SU-DHL-6 (cell line): ENCODE measurements at regions not wholly inside any gene's neighbourhood (a gene's known extent, or its start where the extent isn't known, plus 50 kb on each side); places are given as distances from the start of the nearest gene placed in this dataset.

ENCODE experiments used
- H2AFZ ChIP-seq: fragments of 200-600 bp; sonication (generic); 2 replicates; pipeline ENCODE4 v1.6.1; 2014; ENCODE audit warnings: low read depth, mild to moderate bottlenecking, moderate library complexity, mixed read lengths, antibody characterized with exemption, low read length; ENCODE audit not compliant: severe bottlenecking
- H3F3A ChIP-seq: fragments of 200-600 bp; shearing (Covaris generic); 2 replicates; pipeline ENCODE4 v1.6.0; 2016; ENCODE audit warnings: antibody characterized with exemption, mild to moderate bottlenecking; ENCODE audit not compliant: insufficient read depth
- H3K27ac ChIP-seq: fragments of 200-600 bp; sonication (generic); 2 replicates; pipeline ENCODE4 v1.5.1; 2016; ENCODE audit warnings: low read depth, mild to moderate bottlenecking, low read length, moderate library complexity, mixed read lengths
- H3K27me3 ChIP-seq: fragments of 200-600 bp; sonication (generic), shearing (Covaris generic); 2 replicates; pipeline ENCODE4 v1.6.0; 2014; ENCODE audit warnings: mild to moderate bottlenecking, low read length
- H3K36me3 ChIP-seq: fragments of 200-600 bp; sonication (generic); 2 replicates; pipeline ENCODE4 v1.6.1; 2014; ENCODE audit warnings: mild to moderate bottlenecking, low read length, mixed read lengths
- H3K4me2 ChIP-seq: fragments of 300-600, 200-600 bp; shearing (Covaris generic), sonication (generic); 2 replicates; pipeline ENCODE4 v1.6.0; 2014; ENCODE audit warnings: low read length, low read depth, mild to moderate bottlenecking; ENCODE audit not compliant: poor library complexity, severe bottlenecking
- H3K4me3 ChIP-seq: fragments of 200-600 bp; sonication (generic); 2 replicates; pipeline ENCODE4 v1.5.1; 2014; ENCODE audit warnings: antibody characterized with exemption, low read length, mild to moderate bottlenecking, mixed read lengths; ENCODE audit not compliant: insufficient read depth, poor library complexity, severe bottlenecking
- H3K79me2 ChIP-seq: fragments of 200-600 bp; sonication (generic); 2 replicates; pipeline ENCODE4 v1.6.1; 2014; ENCODE audit warnings: mild to moderate bottlenecking, low read length, moderate library complexity; ENCODE audit not compliant: insufficient read depth
- H3K9ac ChIP-seq: fragments of 200-600 bp; sonication (generic); 2 replicates; pipeline ENCODE4 v1.7.0; 2014; ENCODE audit warnings: mild to moderate bottlenecking, low read length
- H3K9me2 ChIP-seq: fragments of 200-600 bp; sonication (generic); replicated peaks from 2 replicates; pipeline ENCODE4 v1.6.1; 2014; ENCODE audit warnings: low read length; ENCODE audit not compliant: insufficient read depth
- H3K9me3 ChIP-seq: fragments of 200-600 bp; sonication (generic); 2 replicates; pipeline ENCODE4 v1.6.1; 2014; ENCODE audit warnings: low read length, mixed read lengths; ENCODE audit not compliant: insufficient read depth
- H4K20me1 ChIP-seq: fragments of 200-600 bp; sonication (generic); 2 replicates; pipeline ENCODE4 v1.6.1; 2014; ENCODE audit warnings: low read depth, mild to moderate bottlenecking, antibody characterized with exemption, low read length, moderate library complexity, mixed read lengths
- CTCF ChIP-seq: fragments of 200-600 bp; sonication (generic); IDR thresholded peaks from one replicate; pipeline ENCODE4 v1.5.1; 2017; ENCODE audit warnings: antibody characterized with exemption, mild to moderate bottlenecking, low read length, moderate library complexity; ENCODE audit not compliant: insufficient read depth, poor library complexity, severe bottlenecking
- EZH2phosphoT487 ChIP-seq: fragments of 200-600 bp; sonication (generic), shearing (Covaris generic); conservative IDR thresholded peaks from 2 replicates; pipeline ENCODE4 v1.6.1; 2018; ENCODE audit warnings: mild to moderate bottlenecking, antibody characterized with exemption, low read length, moderate library complexity, mixed read lengths

GRCh38 chr18:25669741-25670140, 317.8 kb upstream of the ZNF521 start:
- Histone ChIP-seq H2AFZ (no peak overlapping the region), H3K9me2 (no peaks in the 10 kb centered on the region), H3K27me3 (no peaks in the 10 kb centered on the region), H3K36me3 (no peaks in the 10 kb centered on the region), H3K9me3 (no peaks in the 10 kb centered on the region), H3K4me2 (no peak overlapping the region), H3K79me2 (no peaks in the 10 kb centered on the region), H3K27ac (no peak overlapping the region), H3F3A (no peaks in the 10 kb centered on the region), H3K9ac (no peak overlapping the region), H3K4me3 (no peak overlapping the region), H4K20me1 (no peaks in the 10 kb centered on the region)
- TF ChIP-seq EZH2phosphoT487 (no peak), CTCF (peak; percentile 38)

- Histone ChIP-seq H3K79me2 (no peaks in the 10 kb centered on the region), H3K9ac (no peak overlapping the region), H3K27me3 (no peaks in the 10 kb centered on the region), H3K4me2 (no peak overlapping the region), H3K27ac (no peak overlapping the region), H3K4me3 (no peak overlapping the region), H4K20me1 (no peaks in the 10 kb centered on the region), H3K36me3 (no peaks in the 10 kb centered on the region), H2AFZ (no peak overlapping the region), H3K9me2 (no peaks in the 10 kb centered on the region), H3K9me3 (no peaks in the 10 kb centered on the region), H3F3A (no peaks in the 10 kb centered on the region)
- TF ChIP-seq EZH2phosphoT487, result no peak
- TF ChIP-seq CTCF, result no peak
Observed at GRCh38 chr18:25662272-25662671, 310.3 kb upstream of the ZNF521 start.

- H3K27ac ChIP-seq, result no peak overlapping the region
- H3K9me3 ChIP-seq, result no peaks in the 10 kb centered on the region
- no peaks in the 10 kb centered on the region for H3K79me2 ChIP-seq
- H3K9me2 ChIP-seq, result no peaks in the 10 kb centered on the region
- no peak overlapping the region for H2AFZ ChIP-seq
- H3K4me2 ChIP-seq, result no peak overlapping the region
- H3F3A ChIP-seq, result no peaks in the 10 kb centered on the region
- no peaks in the 10 kb centered on the region for H3K27me3 ChIP-seq
- H3K36me3 ChIP-seq, result no peaks in the 10 kb centered on the region
- no peak overlapping the region for H3K9ac ChIP-seq
- no peak overlapping the region for H3K4me3 ChIP-seq
- no peaks in the 10 kb centered on the region for H4K20me1 ChIP-seq
- TF ChIP-seq CTCF (no peak), EZH2phosphoT487 (no peak)
Observed at GRCh38 chr18:25661831-25662230, 309.9 kb upstream of the ZNF521 start.

- H3K27ac ChIP-seq, result no peak overlapping the region
- H3K27me3 ChIP-seq, result no peaks in the 10 kb centered on the region
Observed at GRCh38 chr18:25659541-25659940, 307.6 kb upstream of the ZNF521 start.

More at GRCh38 chr18:25659541-25659940, 307.6 kb upstream of the ZNF521 start:
- Histone ChIP-seq H3F3A (no peaks in the 10 kb centered on the region), H3K4me2 (no peak overlapping the region), H3K9me3 (no peaks in the 10 kb centered on the region), H3K4me3 (no peak overlapping the region), H3K9me2 (no peaks in the 10 kb centered on the region), H3K36me3 (no peaks in the 10 kb centered on the region), H4K20me1 (no peaks in the 10 kb centered on the region), H3K9ac (no peak overlapping the region), H2AFZ (no peak overlapping the region), H3K79me2 (no peaks in the 10 kb centered on the region)
- no peak for TF ChIP-seq CTCF
- no peak for TF ChIP-seq EZH2phosphoT487
